ENCODE measurements at regions not wholly inside any gene's neighbourhood (a gene's known extent, or its start where the extent isn't known, plus 50 kb on each side); places are given as distances from the start of the nearest gene placed in this dataset.

DNA sequence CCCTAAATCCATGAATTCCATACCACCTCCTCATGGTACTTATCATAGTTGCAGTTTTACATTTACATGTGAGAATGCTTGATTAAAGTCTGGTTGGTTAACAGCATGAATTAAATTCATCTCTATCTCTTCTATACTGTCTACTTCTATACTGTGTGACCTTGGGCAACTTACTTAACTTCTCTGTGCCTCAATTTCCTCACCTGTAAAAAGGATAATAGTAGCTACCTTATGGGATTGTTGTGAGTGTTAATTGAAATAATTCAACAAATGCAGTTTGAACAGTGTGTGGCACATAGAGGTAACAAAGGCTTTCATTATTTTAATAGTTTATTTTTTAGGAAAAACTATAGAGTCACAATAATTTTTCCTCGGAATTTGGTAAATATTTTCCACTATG lies 231.3 kb downstream of the RRAGC start:
- TF ChIP-seq, protein P1, sequence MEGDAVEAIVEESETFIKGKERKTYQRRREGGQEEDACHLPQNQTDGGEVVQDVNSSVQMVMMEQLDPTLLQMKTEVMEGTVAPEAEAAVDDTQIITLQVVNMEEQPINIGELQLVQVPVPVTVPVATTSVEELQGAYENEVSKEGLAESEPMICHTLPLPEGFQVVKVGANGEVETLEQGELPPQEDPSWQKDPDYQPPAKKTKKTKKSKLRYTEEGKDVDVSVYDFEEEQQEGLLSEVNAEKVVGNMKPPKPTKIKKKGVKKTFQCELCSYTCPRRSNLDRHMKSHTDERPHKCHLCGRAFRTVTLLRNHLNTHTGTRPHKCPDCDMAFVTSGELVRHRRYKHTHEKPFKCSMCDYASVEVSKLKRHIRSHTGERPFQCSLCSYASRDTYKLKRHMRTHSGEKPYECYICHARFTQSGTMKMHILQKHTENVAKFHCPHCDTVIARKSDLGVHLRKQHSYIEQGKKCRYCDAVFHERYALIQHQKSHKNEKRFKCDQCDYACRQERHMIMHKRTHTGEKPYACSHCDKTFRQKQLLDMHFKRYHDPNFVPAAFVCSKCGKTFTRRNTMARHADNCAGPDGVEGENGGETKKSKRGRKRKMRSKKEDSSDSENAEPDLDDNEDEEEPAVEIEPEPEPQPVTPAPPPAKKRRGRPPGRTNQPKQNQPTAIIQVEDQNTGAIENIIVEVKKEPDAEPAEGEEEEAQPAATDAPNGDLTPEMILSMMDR (IDR thresholded peaks at IDR 0.05) = no peak
- TF ChIP-seq POLR2A (IDR thresholded peaks at IDR 0.05) (no peak), EP300 (IDR thresholded peaks at IDR 0.05) (no peak), POLR2AphosphoS5 (IDR thresholded peaks at IDR 0.05) (no peak)
